Fibroblast of skin of right quadriceps (primary cell): ENCODE measurements at regions not wholly inside any gene's neighbourhood (a gene's known extent, or its start where the extent isn't known, plus 50 kb on each side); places are given as distances from the start of the nearest gene placed in this dataset.

ENCODE experiments used
- DNase-seq: peaks from one replicate; pipeline ENCODE4 v3.0.0-alpha.2; 2013

GRCh38 chr12:82149045-82149444, 209.1 kb downstream of the CCDC59 start:
- DNase-seq: no peak

DNA sequence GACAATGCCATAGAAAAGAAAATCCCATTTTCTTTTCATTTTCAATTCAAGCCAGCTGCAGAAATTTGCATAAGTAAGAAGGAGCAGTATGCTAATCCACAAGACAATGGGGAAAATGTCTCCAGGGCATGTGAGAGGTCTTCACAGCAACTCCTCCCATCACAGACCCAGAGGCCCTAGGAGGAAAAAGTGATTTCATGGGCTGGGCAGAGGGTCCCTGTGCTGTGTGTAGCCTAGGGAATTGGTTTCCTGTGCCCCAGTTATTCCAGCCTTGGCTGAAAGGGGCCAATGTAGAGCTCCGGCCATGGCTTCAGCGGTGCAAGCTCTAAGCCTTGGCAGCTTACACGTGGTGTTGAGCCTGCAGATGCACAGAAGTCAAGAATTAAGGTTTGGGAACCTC, 211.4 kb downstream of the CCDC59 start:
- no peak for DNase-seq

GRCh38 chr12:82144505-82144904, 213.7 kb downstream of the CCDC59 start:
- DNase-seq: no peak

DNA sequence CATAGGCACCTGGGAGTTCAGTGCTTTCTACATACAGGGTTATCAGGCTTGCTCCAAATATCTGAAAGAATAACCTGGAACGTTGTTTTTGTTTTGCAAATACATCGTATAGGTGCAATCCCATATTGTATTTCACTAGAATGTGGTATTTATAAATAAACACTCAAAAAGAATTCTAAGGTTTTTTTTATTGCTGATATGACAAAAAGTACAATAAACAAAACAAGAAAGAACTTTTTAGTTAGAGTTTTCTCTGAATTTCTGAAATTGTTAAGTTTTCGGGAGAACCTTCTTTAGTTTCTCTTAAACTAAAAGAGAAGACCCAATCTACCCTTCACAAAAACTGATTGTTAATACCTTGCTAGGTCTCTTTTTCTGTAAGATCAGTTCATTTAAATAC, 225.8 kb downstream of the CCDC59 start:
- no peak for DNase-seq

- no peak for DNase-seq
These were observed 227.4 kb downstream of the CCDC59 start for GRCh38 chr12:82130762-82131161.

DNA sequence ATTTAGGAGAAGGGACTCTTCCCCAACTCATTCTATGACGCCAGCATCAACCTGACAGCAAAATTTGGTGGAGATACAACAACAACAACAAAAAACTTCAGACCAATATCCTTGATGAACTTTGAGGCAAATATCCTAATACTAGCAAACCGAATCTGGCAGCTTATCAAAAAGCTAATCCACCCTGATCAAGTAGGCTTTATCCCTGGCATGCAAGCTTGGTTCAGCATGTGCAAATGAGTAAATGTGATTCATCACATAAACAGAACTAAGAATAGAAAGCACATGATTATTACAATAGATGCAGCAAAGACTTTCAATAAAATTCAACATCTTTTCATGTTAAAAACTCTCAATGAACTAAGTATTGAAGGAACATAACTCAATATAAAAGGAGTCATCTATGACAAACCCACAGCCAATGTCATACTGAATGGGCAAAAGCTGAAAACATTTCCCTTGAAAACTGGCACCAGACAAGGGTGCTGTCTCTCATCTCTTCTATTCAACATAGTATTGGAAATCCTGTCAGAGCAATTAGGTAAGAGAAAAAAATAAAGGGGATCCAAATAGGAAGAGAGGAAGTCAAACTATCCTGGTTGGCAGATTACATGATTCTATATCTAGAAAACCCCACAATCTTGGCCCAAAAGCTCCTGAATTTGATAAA, 233.3 kb downstream of the CCDC59 start:
- no peak for DNase-seq

DNA sequence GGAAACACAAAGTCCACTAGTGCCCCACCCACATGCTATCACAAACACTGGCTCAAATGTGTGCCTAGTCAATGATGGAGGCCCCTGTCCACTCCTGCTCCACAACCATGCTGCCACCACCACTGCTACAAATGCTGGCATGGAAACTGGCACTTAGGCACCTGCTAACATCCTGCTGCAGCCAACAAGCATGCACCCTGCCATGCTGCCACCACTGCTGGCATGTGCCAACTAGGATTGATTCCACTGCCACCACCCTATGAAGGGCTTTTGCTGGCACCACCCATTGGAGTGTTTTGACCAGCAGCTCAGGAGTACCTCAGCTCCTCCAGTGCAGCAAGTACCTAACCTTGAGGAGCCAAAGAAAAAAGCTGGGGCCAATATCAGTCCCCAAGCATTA, 236.6 kb downstream of the CCDC59 start:
- DNase-seq: no peak

GRCh38 chr12:82120901-82121300, 237.3 kb downstream of the CCDC59 start:
- DNase-seq: no peak

DNA sequence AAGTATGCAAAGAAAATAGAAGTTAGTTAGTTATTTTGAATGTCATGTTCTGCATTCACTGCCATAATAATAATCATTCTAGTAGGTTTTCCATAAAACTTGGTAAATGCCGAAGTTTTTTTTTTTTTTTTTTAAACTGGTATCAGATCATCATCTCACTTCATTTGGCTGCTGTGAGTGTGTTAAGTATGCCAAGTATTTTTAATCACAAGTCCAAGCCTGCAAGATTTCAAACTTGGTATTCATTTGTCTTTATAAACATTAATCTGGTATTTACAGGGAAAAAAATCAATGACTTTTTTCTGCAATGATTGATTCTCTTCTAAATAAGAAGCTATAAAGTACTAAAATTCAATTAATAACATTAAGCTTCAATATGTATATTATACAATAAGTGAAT, 248.9 kb downstream of the CCDC59 start:
- DNase-seq: no peak

GRCh38 chr12:82108615-82109014, 249.6 kb downstream of the CCDC59 start:
- DNase-seq: no peak

GRCh38 chr12:82099216-82099615, 259.0 kb downstream of the CCDC59 start:
- DNase-seq: no peak

GRCh38 chr12:82097877-82098276, 260.3 kb downstream of the CCDC59 start:
- DNase-seq: no peak

DNA sequence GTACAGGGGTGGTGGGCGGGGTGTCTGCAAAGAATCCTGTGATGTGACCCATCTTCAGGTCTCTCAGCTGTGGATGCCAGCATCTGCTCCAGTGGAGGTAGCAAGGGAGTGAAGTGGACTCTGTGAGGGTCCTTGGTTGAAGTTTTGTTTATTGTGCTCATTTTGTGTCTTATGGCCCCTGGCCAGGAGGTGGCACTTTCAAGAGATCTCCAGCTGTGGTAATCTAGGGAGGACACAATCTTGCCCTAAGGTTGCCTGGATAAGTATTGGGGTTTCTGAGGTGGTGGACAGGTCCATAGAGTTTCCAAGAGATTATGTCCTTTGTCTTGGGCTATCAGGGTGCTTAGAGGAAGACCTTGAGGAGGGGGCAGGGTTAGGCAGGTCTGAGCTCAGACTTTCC, 260.7 kb downstream of the CCDC59 start:
- no peak for DNase-seq

- DNase-seq: no peak
These were observed 268.0 kb downstream of the CCDC59 start for GRCh38 chr12:82090165-82090564.

- DNase-seq: no peak
These were observed 268.6 kb downstream of the CCDC59 start for GRCh38 chr12:82089369-82090121.

DNA sequence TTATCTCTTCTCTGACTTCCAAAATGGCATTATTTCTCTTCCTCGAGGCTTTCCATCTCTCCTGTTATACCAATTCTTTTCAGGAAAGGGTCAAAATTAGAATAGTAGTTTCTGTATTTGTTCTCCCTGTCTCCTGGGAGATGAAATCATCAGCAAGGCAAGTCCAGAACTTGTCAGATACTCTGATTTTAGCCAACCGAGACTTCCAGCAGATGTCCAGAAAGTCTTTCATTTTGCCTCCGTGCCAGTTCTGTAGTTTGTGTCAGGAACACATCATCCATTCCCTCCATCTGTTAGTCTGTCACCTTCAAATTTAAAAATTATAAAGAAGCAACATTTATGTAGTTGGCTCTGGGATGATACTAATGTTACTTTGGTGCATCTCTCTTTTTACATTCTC, 275.7 kb downstream of the CCDC59 start:
- no peak for DNase-seq

GRCh38 chr12:82069931-82070514, 288.2 kb downstream of the CCDC59 start:
- DNase-seq: no peak

DNA sequence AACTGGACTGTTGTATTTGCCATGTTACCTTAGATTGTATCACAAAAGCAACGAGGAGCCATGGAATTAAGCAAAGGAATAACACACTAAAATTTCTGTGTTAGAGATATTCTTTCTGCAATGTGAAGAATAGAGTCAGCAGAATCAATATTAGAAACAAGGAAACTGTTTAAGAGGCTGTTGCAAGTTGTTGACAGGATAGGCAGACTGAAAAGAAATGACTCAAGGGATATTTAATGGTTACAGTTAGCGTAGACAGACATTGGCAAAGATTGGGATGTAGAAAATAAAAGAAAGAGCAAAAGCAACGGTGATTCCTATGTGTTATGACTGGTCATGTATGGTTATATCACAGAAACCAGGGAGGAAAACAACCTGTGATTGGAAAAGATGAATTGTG, 299.0 kb upstream of the PPFIA2 start:
- DNase-seq: no peak

DNA sequence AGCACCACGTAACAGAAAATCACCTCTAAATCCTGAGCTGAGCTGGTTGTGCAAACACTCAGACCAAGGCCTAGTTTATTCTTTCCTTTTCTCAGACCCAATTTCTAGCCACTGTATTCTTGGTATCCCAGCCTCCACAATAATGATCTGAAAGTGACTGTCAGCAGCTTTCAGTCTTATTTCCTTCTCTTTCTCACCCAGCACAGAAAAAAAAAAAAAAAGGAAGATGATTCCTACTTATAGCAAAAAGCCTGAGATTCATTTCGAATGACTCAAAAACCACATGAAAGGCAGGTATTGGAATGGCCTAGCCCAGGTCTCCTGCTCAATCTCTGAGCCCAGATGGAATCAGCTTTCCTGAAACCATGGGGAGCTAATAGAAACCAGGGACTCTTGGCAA, 298.6 kb upstream of the PPFIA2 start:
- DNase-seq: no peak

- no peak for DNase-seq
These were observed 296.2 kb upstream of the PPFIA2 start for GRCh38 chr12:82055391-82055790.

DNA sequence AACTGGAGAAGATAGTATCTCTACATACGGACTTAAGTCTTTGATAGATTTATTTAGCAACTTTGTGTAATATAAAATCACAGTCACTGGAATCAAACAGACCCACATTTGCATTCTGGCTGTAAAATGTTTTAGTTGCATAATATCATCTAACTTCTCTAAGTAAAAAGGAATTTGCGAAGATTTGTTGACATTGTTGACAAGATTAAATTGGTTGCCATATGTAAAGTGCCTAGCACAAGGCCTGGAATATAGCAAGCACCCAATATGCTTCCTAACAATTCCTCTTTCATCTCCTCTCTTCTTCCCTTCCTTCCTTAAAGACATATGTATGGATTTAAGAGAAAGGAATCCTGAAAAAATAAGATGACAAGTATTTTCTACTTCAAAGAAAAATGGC, 295.4 kb upstream of the PPFIA2 start:
- no peak for DNase-seq

GRCh38 chr12:82047446-82047845, 288.3 kb upstream of the PPFIA2 start:
- no peak for DNase-seq

- DNase-seq: no peak
These were observed 282.0 kb upstream of the PPFIA2 start for GRCh38 chr12:82040987-82041743.

- DNase-seq: no peak
These were observed 275.6 kb upstream of the PPFIA2 start for GRCh38 chr12:82034769-82035168.
